Urothelium cell line (cell line): ENCODE measurements at regions not wholly inside any gene's neighbourhood (a gene's known extent, or its start where the extent isn't known, plus 50 kb on each side); places are given as distances from the start of the nearest gene placed in this dataset.

Source experiments
- DNase-seq: peaks from one replicate; pipeline ENCODE4 v3.0.0; 2011; ENCODE audit warnings: low spot score, mixed read lengths
- FAIRE-seq: peaks from 2 replicates; lab custom pipeline; 2011; peaks lifted over from hg19 to GRCh38; lab: Jason Lieb, UNC

DNA sequence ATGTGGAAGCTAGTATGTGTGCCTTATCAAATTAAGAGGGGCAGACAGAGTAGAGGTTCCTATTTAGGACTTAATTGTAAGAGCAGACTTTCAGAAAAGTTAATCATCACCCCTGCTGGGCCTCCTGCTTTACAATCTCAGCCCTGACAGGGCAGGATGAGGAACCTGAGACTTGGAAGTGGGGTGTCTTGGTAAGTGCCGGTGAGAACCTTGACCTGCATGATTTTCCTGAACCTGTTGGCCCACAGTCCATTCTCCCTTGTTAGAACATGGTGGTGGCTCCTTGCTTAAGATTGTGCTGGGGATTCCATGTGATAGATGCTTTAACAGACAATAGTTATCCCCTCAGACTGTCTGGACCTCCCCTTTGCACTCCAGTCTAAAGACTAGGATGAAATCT is 141.7 kb upstream of the TMEM72 start:
- FAIRE-seq: no peak
- DNase-seq: no peak

- no peak for FAIRE-seq
- DNase-seq: no peak
Observed at GRCh38 chr10:44771233-44771995, 139.7 kb upstream of the TMEM72 start.

DNA sequence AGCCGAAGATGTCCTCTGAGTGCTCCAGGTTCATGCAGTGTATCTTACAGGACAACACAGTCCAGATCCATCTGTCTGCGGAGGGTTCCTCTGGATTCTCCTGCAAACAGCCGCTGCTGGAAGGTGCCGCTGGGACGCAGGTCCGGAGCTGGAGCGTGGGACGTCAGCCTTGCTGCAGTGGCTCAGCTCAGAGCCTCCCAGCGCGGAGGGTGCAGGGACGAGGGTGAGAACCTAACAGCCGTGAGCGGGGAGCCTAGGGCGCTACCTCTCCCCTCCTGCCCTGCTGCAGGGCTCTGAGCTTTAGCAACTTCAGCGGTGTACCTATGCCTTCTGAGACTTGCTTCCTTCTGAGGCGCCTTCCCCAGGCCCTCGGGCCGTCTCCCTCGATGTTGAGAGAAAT is 137.6 kb upstream of the TMEM72 start:
- FAIRE-seq (no peak), DNase-seq (no peak)

- FAIRE-seq: no peak
- no peak for DNase-seq
Observed at GRCh38 chr10:44774676-44775401, 136.3 kb upstream of the TMEM72 start.

DNA sequence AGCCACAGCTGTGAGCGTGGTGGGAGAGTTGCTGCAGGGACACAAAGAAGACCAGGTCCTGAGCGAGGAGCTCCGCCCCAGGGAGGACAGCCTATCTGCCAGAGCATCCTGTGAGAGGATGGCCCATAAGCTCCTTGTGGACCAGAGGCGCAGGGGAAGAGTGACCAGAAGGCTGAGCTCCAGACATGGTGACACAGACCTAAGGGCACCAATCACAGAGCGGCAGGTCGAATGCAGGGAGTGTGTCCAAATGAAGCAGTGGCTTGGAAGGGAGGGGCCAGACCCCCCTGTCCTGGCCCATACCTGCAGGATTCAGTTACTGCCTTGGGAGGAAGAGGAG is 135.8 kb upstream of the TMEM72 start:
- no peak for FAIRE-seq
- no peak for DNase-seq

DNA sequence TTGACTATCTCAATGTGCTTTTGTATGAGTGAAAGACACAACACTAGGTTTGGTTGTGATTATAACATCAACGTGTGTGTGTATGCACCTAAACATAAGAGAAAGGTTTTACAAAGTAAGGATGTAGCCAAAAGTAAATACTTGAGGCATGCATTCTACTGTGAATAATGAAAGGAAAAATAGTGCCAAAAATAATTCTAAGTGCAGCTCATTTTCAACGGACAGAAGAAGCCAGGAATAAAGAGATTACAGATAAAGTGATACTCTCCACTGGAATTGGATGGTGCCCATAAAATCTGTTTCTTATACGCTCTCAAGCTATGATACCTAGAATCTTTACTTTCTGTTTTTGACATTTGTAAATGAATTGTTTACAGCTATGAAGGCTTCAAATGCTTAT is 135.0 kb upstream of the TMEM72 start:
- DNase-seq (no peak), FAIRE-seq (no peak)

DNA sequence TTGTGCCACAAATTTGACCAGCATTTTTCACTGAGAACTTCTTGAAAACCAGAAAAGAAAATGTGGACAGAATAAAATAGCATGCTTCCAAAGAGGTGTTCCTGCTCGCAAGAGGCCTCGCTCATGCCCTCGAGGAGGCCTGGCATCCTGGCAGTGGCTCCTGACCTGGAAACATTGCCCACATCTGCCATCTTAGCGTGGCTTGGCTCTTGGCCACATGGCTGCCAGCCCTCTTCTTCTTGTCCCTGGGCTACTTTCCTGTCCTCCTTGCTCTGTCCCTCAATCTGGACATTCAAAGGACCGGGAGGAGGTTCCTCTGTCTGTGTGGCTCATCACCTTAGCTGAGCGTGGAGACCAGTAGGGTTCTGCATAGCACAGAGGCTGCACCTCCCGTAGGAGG is 131.6 kb upstream of the TMEM72 start:
- DNase-seq (no peak), FAIRE-seq (no peak)

DNA sequence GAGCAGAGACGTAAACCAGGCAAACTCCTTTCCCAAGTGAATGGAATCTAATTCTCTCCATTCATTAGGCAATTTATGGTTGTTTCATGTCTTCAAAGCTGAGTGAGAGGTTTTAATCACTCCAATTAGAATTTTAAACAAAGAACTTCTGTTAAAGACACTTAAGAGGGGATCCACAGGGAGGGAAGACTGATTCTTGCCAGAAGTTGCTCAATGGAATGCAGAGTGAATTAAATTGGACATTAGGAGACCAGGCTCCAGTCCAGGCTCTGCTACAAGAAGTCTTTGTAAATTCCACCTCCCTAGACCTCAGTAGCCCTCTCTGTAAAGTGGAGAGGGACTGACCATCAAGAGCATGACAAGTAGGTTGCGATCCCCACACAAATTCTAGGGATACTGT is 130.7 kb upstream of the TMEM72 start:
- DNase-seq (no peak), FAIRE-seq (no peak)

DNA sequence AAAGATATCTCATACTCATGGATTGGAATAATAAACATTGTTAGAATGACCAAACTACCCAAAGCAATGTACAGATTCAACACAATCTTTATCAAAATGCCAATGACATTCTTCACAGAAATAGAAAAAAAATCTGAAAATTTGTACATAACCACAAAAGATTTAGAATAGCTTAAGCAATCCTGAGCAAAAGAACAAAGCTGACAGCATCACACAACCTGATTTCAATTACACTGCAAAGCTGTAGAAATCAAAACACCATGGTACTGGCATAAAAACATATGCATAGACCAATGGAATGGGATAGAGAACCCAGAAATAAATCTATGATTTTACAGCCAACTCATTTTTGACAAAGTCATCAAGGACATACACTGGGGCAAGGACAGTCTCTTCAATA is 130.0 kb upstream of the TMEM72 start:
- DNase-seq (no peak), FAIRE-seq (no peak)

GRCh38 chr10:44786286-44786850 is 124.8 kb upstream of the TMEM72 start:
- no peak for DNase-seq
- FAIRE-seq: no peak

- DNase-seq: no peak
- FAIRE-seq: no peak
Observed at GRCh38 chr10:44787480-44788075, 123.6 kb upstream of the TMEM72 start.

GRCh38 chr10:44788147-44789129 is 122.7 kb upstream of the TMEM72 start:
- peak; percentile 23 for FAIRE-seq
- DNase-seq: no peak

- no peak for DNase-seq
- no peak for FAIRE-seq
Observed at GRCh38 chr10:44792119-44792775, 118.9 kb upstream of the TMEM72 start.

GRCh38 chr10:44799966-44800365 is 111.2 kb upstream of the TMEM72 start:
- FAIRE-seq: no peak

GRCh38 chr10:44801383-44802327 is 109.5 kb upstream of the TMEM72 start:
- FAIRE-seq (no peak), DNase-seq (peak; percentile 87)

More at GRCh38 chr10:44799966-44800365, 111.2 kb upstream of the TMEM72 start:
- DNase-seq: no peak

DNA sequence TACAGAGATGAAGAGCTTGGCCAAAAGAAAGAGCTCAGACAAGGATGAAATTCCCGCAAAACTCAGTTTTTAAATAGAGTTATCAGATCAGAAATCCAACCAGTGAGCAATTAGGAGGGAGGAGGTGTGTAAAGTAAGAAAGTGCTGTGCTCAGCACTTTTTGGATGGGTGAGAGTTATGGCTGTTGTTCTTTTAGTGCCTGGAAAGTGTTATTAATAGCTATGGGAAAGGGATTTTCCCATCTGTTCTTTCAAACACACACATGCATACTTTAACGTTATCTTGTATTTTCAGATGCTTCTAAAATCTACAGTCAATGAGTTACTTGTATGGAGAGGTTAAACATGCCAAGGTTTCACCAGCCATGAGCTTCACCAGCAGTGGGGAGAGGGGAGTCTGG is 107.3 kb upstream of the TMEM72 start:
- DNase-seq: no peak
- no peak for FAIRE-seq

- DNase-seq (no peak), FAIRE-seq (no peak)
Observed at GRCh38 chr10:44804661-44805060, 106.5 kb upstream of the TMEM72 start.

- DNase-seq: no peak
- FAIRE-seq: peak; percentile 20
Observed at GRCh38 chr10:44805466-44806210, 105.5 kb upstream of the TMEM72 start.
